ENCODE measurements at regions not wholly inside any gene's neighbourhood (a gene's known extent, or its start where the extent isn't known, plus 50 kb on each side); places are given as distances from the start of the nearest gene placed in this dataset.

- TF ChIP-seq CTCF (IDR thresholded peaks at IDR 0.05) = no peak
- Mint-ChIP-seq H3K4me1 (peaks cover 8% of the 10 kb centered on the region), H3K9me3 (peaks cover 0 to 2% (median 0%) of the 10 kb centered on the region in 7 donors), H3K4me3 (no peak overlapping the region), H3K27ac (peak overlapping the region in 1 of 7 donors; percentile 35), H3K27me3 (ENCODE audit: low read depth in 3 of 3) (peaks cover 2 to 9% (median 8%) of the 10 kb centered on the region in 3 donors), H3K36me3 (no peaks in the 10 kb centered on the region)
- H3K9ac ChIP-seq (ENCODE audit: insufficient read depth, low read length, poor library complexity, severe bottlenecking) = no peak overlapping the region
- WGBS (ENCODE audit: insufficient coverage) = 93% methylated on average over 7 of the region's 9 CpGs
- H3K4me3 ChIP-seq (replicated peaks in 1 of 3; ENCODE audit: low read depth in 2 of 3, low read length in 3 of 3) = no peak overlapping the region
- H3K36me3 ChIP-seq (replicated peaks in 1 of 2; ENCODE audit: control insufficient read depth in 1 of 2, insufficient read depth in 2 of 2, low read length in 2 of 2) = no peaks in the 10 kb centered on the region
- peaks cover 5 to 6% of the 10 kb centered on the region in 2 donors for H3K4me1 ChIP-seq (ENCODE audit: control insufficient read depth in 1 of 2, insufficient read depth in 2 of 2, low read length in 2 of 2)
- no peak overlapping the region for H3K27ac ChIP-seq (ENCODE audit: low read depth in 1 of 2, low read length in 2 of 2)
- no peaks in the 10 kb centered on the region for H3K9me3 ChIP-seq (replicated peaks in 1 of 2; ENCODE audit: control insufficient read depth in 1 of 2, insufficient read depth in 1 of 2, low read length in 2 of 2)
- intact Hi-C loops (cut with micrococcal nuclease) = no loop called here
- H3K4me2 ChIP-seq (replicated peaks; ENCODE audit: extremely low read depth, low read length, poor library complexity, severe bottlenecking) = no peak overlapping the region
- no peak for DNase-seq
- no peaks in the 10 kb centered on the region for H3K79me2 ChIP-seq (ENCODE audit: insufficient read depth, low read length)
- no peak overlapping the region for H2AFZ ChIP-seq (ENCODE audit: insufficient read depth, low read depth, low read length, poor library complexity, severe bottlenecking)
- no peaks in the 10 kb centered on the region for H4K20me1 ChIP-seq (ENCODE audit: insufficient read depth, low read length)
- no peaks in the 10 kb centered on the region for H3K27me3 ChIP-seq (ENCODE audit: control insufficient read depth in 2 of 2, insufficient read depth in 2 of 2, low read length in 2 of 2)
Measured at GRCh38 chr6:43936476-43936875, 166.5 kb downstream of the VEGFA start.

- Mint-ChIP-seq H3K4me3 (no peak overlapping the region), H3K4me1 (peaks cover 8% of the 10 kb centered on the region), H3K36me3 (no peaks in the 10 kb centered on the region), H3K27ac (no peak overlapping the region), H3K27me3 (ENCODE audit: low read depth in 3 of 3) (peaks cover 2 to 9% (median 8%) of the 10 kb centered on the region in 3 donors), H3K9me3 (peaks cover 0 to 2% (median 0%) of the 10 kb centered on the region in 7 donors)
- no peaks in the 10 kb centered on the region for H3K79me2 ChIP-seq (ENCODE audit: insufficient read depth, low read length)
- no peaks in the 10 kb centered on the region for H3K9me3 ChIP-seq (replicated peaks in 1 of 2; ENCODE audit: control insufficient read depth in 1 of 2, insufficient read depth in 1 of 2, low read length in 2 of 2)
- H3K4me2 ChIP-seq (replicated peaks; ENCODE audit: extremely low read depth, low read length, poor library complexity, severe bottlenecking) = no peak overlapping the region
- H3K4me1 ChIP-seq (ENCODE audit: control insufficient read depth in 1 of 2, insufficient read depth in 2 of 2, low read length in 2 of 2) = peaks cover 5 to 6% of the 10 kb centered on the region in 2 donors
- no peaks in the 10 kb centered on the region for H3K27me3 ChIP-seq (ENCODE audit: control insufficient read depth in 2 of 2, insufficient read depth in 2 of 2, low read length in 2 of 2)
- H3K4me3 ChIP-seq (replicated peaks in 1 of 3; ENCODE audit: low read depth in 2 of 3, low read length in 3 of 3) = no peak overlapping the region
- H2AFZ ChIP-seq (ENCODE audit: insufficient read depth, low read depth, low read length, poor library complexity, severe bottlenecking) = no peak overlapping the region
- WGBS (ENCODE audit: insufficient coverage) = 71% methylated on average over 4 of the region's 4 CpGs
- TF ChIP-seq CTCF (IDR thresholded peaks at IDR 0.05) = no peak
- H3K36me3 ChIP-seq (replicated peaks in 1 of 2; ENCODE audit: control insufficient read depth in 1 of 2, insufficient read depth in 2 of 2, low read length in 2 of 2) = no peaks in the 10 kb centered on the region
- intact Hi-C loops (cut with micrococcal nuclease) = no loop called here
- no peak for DNase-seq
- no peaks in the 10 kb centered on the region for H4K20me1 ChIP-seq (ENCODE audit: insufficient read depth, low read length)
- no peak overlapping the region for H3K9ac ChIP-seq (ENCODE audit: insufficient read depth, low read length, poor library complexity, severe bottlenecking)
- no peak overlapping the region for H3K27ac ChIP-seq (ENCODE audit: low read depth in 1 of 2, low read length in 2 of 2)
Measured at GRCh38 chr6:43935921-43936439, 166.0 kb downstream of the VEGFA start.

All from CD14-positive monocyte (primary cell).